Heart right ventricle (tissue), 16 donors: ENCODE measurements at regions not wholly inside any gene's neighbourhood (a gene's known extent, or its start where the extent isn't known, plus 50 kb on each side); places are given as distances from the start of the nearest gene placed in this dataset.

ENCODE experiments used
- ATAC-seq, 8 donors: fragments of 200-7000 bp; cut with Tn5 transposase; one replicate each; pipeline ENCODE4 v1.9.1; 2020; ENCODE audit warnings: mild to moderate bottlenecking in 8 of 8, moderate library complexity in 8 of 8, moderate number of reproducible peaks in 1 of 8
- DNase-seq, 2 donors: peaks; one replicate each; pipeline ENCODE4 v3.0.0-alpha.2; 2020
- H3K27ac ChIP-seq, 10 donors: fragments of 200-600 bp; sonication (generic) in 2 of 10; one replicate each; pipeline versions ENCODE4 v1.5.0 to v1.8.0; 2020 to 2022; ENCODE audit warnings: mild to moderate bottlenecking in 3 of 10
- H3K27me3 ChIP-seq, 7 donors: fragments of 200-600 bp; one replicate each; pipeline ENCODE4 v1.8.0; 2021 to 2022; ENCODE audit warnings: mild to moderate bottlenecking in 2 of 7
- H3K36me3 ChIP-seq, 9 donors: fragments of 200-600 bp; sonication (generic) in 1 of 9; one replicate each; pipeline versions ENCODE4 v1.5.0 to v1.8.0; 2020 to 2022; ENCODE audit warnings: mild to moderate bottlenecking in 2 of 9
- H3K4me1 ChIP-seq, 9 donors: fragments of 200-600 bp; sonication (generic) in 1 of 9; one replicate each; pipeline versions ENCODE4 v1.5.0 to v1.8.0; 2020 to 2022; ENCODE audit warnings: mild to moderate bottlenecking in 4 of 9
- H3K4me3 ChIP-seq, 10 donors: fragments of 200-600 bp; sonication (generic) in 2 of 10; one replicate each; pipeline versions ENCODE4 v1.5.0 to v1.8.0; 2020 to 2022; ENCODE audit warnings: mild to moderate bottlenecking in 7 of 10, moderate library complexity in 2 of 10
- H3K9me3 ChIP-seq, 11 donors: fragments of 200-600 bp in 10 of 11; sonication (generic) in 2 of 11; one replicate each; pipeline versions ENCODE4 v1.5.0 to v1.8.0; 2013 to 2022; ENCODE audit warnings: mild to moderate bottlenecking in 2 of 11, control low read depth in 1 of 11, moderate library complexity in 1 of 11
- CTCF ChIP-seq, 9 donors: fragments of 200-600 bp; sonication (generic) in 2 of 9; IDR thresholded peaks; one replicate each; pipeline versions ENCODE4 v1.5.0 to v1.8.0; 2021 to 2022; ENCODE audit warnings: antibody characterized with exemption in 9 of 9, mild to moderate bottlenecking in 5 of 9, moderate library complexity in 1 of 9
- WGBS, 2 donors: extraction: QIAGEN DNeasy Blood & Tissue Kit; methylation state at CpG; one replicate each; pipeline ENCODE4 v1.1.7; 2013; ENCODE audit warnings: inconsistent platforms in 1 of 2; 5-methylcytosine and 5-hydroxymethylcytosine counted together
- intact Hi-C, 10 donors: fragments of 100-400 bp; cut with DNase I; formaldehyde crosslinking; loops; one replicate each; pipeline versions ENCODE4 v1.11.1 to v1.14.2; 2022
- donor health status: Arrhythmogenic right ventricular cardiomyopathy.
- donor health status: ischemic (EF 13 %, LVEDD 7.1; RV severe dilation, severe dysfunction).
- donor health status: healthy with polysubstance abuse.
- donor health status: DM: no; HTN: yes; CAD: no.
- donor health status: DM: no; HTN: no; CAD: no.
- donor health status: ischemic (EF 25% LVEDD 6.9; RV normal size, moderate dysfunction).
- donor health status: ischemic (EF 25% LVEDD 5.7; RV mildly dilated, moderate dysfunction).
- donor health status: healthy.
- donor health status: DM: yes; HTN: yes; CAD: no.
- donor health status: Ischemic cardiomyopathy.
- donor health status: ischemic (EF 35%, LVEDD 5.7; RV mildly dilated, moderate dysfunction).
- donor health status: nonischemic (EF 11% LVEDD 7.7; RV severe dilation, severe dysfunction).
- donor health status: DM: yes; HTN: yes; CAD: no.
- donor health status: PGD.
- donor health status: ischemic (EF 29% LVEDD 5.4; RV normal size, mild dysfunction).
- donor health status: nonischemic (EF 23%, LVEDD 6.1; RV moderate dilation, normal function).

DNA sequence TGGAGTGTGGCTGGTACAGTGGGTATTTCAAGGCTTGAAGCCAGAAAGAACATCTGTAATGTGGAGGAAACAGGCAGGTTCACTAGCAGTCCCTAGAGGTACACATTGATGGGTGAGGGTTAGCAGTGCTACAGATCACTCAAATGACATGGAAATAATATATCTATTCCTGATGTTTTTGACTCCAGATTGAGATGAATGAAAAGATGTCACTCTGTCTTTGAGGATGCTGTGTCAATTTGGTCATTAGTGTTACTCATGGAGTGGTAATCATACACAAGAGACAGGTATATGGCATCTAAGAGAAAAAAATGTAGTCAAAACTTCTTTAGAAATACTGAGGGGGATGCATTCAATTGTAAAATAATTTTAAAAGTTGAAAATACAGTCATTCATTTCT, 135.1 kb downstream of the ZIC1 start:
- Histone ChIP-seq H3K4me1 (no peaks in the 10 kb centered on the region), H3K36me3 (no peaks in the 10 kb centered on the region), H3K27ac (no peak overlapping the region), H3K27me3 (no peaks in the 10 kb centered on the region), H3K4me3 (no peak overlapping the region), H3K9me3 (peaks cover 0 to 40% (median 13%) of the 10 kb centered on the region in 11 donors)
- ATAC-seq (no peak), DNase-seq (no peak)
- intact Hi-C loops, result no loop called here
- no peak for TF ChIP-seq CTCF (IDR thresholded peaks at IDR 0.05)

- intact Hi-C loops, result no loop called here
- TF ChIP-seq CTCF (IDR thresholded peaks at IDR 0.05), result no peak
These were observed 142.3 kb downstream of the ZIC1 start for GRCh38 chr3:147551491-147551890.

DNA sequence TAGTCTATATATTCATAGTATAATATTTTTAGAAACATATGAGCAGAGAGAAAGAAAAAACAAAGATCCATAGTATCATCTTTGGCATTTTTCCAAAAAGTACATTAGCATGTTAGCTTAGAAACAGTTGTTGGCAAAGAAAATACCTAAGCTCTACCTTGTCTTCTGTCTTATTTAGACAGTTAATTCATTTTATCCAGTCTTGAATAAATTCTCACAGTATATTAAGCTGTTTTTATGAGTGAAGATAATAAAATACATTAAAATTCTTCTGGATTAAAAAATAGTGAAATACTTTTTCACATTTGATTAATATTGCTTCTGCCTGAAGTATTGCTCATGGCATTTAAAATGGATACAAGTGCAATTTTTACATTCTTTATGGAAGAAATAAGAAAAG, 145.2 kb downstream of the ZIC1 start:
- H3K9me3 ChIP-seq, result peaks cover 0 to 2% (median 0%) of the 10 kb centered on the region in 11 donors
- intact Hi-C loops, result no loop called here
- DNase-seq (no peak), ATAC-seq (no peak)
- no peaks in the 10 kb centered on the region for H3K27me3 ChIP-seq
- no peak for TF ChIP-seq CTCF (IDR thresholded peaks at IDR 0.05)
- H3K4me3 ChIP-seq, result no peak overlapping the region
- no peaks in the 10 kb centered on the region for H3K4me1 ChIP-seq
- no peak overlapping the region for H3K27ac ChIP-seq
- H3K36me3 ChIP-seq, result no peaks in the 10 kb centered on the region

More at GRCh38 chr3:147551491-147551890, 142.3 kb downstream of the ZIC1 start:
- 92 to 96% methylated on average over 3 of the region's 3 CpGs for WGBS, 2 donors
- H3K4me1 ChIP-seq, result no peaks in the 10 kb centered on the region
- DNase-seq (no peak), ATAC-seq (no peak)
- H3K4me3 ChIP-seq, result no peak overlapping the region
- H3K36me3 ChIP-seq, result no peaks in the 10 kb centered on the region
- H3K27ac ChIP-seq, result no peak overlapping the region
- H3K9me3 ChIP-seq, result peaks cover 0 to 8% (median 0%) of the 10 kb centered on the region in 11 donors
- H3K27me3 ChIP-seq, result no peaks in the 10 kb centered on the region

- DNase-seq, result no peak
- intact Hi-C loops, result no loop called here
- ATAC-seq, result no peak
- Histone ChIP-seq H3K27me3 (no peaks in the 10 kb centered on the region), H3K4me3 (no peak overlapping the region), H3K27ac (no peak overlapping the region), H3K9me3 (no peaks in the 10 kb centered on the region), H3K36me3 (no peaks in the 10 kb centered on the region), H3K4me1 (no peaks in the 10 kb centered on the region)
- no peak for TF ChIP-seq CTCF (IDR thresholded peaks at IDR 0.05)
These were observed 163.8 kb downstream of the ZIC1 start for GRCh38 chr3:147572970-147573340.

DNA sequence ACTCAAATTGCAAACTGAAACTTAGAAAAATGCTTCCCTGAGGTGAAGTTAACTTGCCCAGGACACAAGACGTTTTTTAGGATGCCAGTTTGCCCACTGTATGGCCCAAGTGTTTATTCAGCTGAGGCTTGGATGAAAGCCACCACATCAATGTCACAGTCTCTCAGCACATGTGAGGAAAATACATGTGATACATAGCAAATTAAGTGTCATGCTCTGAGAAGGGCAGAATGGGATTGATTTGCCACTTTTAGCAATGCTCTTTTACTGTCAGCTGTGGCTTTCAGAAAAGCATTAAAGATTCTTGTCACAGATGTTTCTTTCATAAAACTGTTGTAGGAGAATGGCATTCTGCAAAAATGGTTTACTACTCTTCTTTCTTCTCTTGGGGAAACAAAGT, 165.5 kb downstream of the ZIC1 start:
- no peak overlapping the region for H3K27ac ChIP-seq
- intact Hi-C loops, result no loop called here
- 20 to 32% methylated on average over 1 of the region's 1 CpG for WGBS, 2 donors
- no peak for ATAC-seq
- DNase-seq, result no peak
- no peaks in the 10 kb centered on the region for H3K4me1 ChIP-seq
- H3K27me3 ChIP-seq, result no peaks in the 10 kb centered on the region
- H3K36me3 ChIP-seq, result no peaks in the 10 kb centered on the region
- no peak for TF ChIP-seq CTCF (IDR thresholded peaks at IDR 0.05)
- H3K4me3 ChIP-seq, result no peak overlapping the region
- no peaks in the 10 kb centered on the region for H3K9me3 ChIP-seq
